Kasumi-1 (cell line): ENCODE measurements at regions not wholly inside any gene's neighbourhood (a gene's known extent, or its start where the extent isn't known, plus 50 kb on each side); places are given as distances from the start of the nearest gene placed in this dataset.
"Not testable (repeated sequence)": the region's sequence is repeated elsewhere in the genome, so short reads cannot be mapped to it uniquely, and the experiment has no call there.

ENCODE experiments used
- DNase-seq, 2 experiments: peaks; one replicate each; lab custom pipeline; 2025; lab: John Stamatoyannopoulos, UW

DNA sequence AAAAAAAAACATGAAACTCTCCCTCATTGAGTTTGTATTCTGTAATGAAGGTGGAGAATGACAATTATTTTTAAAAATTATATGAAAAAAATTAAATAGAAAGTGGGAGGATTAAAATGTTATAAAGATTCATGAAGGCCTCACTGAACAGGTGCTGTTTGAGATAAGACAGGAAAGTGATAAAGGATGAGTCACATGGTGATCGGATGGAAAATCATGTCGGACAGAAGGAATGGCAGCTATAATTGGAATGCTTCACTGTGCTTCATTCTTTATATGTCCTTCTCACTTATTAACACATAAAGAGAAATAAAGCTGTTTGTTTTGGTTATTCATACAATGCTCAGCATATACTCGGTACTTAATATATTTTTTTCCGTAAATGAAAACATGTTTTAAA lies 464.5 kb upstream of the RGMB start:
- no peak for DNase-seq

DNA sequence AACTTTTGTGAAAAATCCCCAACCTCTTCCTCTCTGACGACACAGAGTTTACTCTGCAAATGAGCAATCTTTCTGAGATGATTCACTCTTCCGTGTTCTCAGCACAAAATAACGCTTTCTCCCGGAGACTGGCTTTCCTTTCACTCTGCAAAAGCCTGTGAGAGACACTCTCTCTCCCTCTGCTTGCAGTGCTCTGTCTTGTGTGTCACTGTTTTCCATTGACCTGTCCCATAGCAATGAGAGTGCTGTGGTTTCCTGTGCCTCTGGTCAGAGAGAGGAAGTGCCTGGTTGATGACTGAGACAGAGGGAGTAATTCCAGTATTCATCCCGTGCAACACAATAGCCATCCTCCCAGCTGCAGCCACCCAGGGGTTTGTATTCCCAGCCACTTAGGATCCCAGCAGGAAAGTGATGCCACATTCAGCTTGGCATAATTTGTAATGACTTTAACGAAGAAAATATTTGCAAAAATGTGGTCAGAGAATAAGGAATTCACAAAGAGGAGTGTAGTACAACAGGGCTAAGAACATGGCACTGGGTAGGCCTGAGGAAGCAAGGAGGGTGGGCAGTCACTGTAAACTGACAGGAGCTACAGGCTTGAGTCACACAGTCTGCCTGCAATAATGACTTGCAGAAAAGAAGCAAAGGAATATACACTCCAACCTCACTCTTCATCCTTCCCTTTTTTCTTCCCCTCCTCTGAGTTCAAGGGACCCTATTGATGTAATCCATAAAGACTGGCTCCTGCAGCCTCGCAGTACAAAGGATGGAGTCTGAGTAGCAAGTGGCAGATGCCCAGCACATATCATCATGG lies 463.5 kb upstream of the RGMB start:
- peak; percentile 88 to 90 for DNase-seq

DNA sequence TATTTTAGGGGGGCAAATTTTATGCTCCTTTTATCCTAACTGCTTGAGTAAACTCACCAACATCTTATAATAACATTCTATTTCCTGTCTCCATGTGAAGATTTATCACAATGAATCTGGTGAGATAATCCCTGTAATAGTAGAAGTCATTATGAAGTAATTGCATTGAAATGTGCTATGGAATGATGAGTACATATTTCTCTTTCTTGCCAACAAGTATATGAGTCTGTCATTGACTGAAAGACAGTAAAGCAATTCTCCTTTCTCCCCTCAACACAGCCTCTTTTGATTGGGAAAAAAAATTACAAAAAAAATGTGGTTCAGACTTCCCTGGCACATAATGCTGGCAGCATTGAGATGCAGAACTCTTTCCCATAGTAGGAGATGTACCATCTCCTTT lies 459.2 kb upstream of the RGMB start:
- no peak for DNase-seq

DNA sequence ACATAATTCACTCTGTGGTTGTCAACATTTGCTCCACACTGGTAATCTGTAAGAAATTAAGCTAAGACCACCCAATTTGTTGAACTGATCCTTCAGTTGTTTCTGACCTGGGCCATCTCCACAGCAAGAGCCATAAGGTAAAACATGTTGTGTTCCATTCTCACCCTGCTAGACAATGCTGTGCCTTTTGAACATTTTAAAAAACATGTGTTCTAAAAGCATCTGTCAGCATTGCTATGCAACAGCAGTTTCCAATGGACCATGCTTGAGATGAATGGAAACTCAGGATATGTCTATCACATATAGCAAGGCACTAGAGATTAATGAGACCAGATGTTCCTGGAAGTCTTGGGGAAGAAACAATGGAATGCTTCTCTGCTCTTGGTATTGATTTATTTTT lies 455.1 kb upstream of the RGMB start:
- no peak for DNase-seq

DNA sequence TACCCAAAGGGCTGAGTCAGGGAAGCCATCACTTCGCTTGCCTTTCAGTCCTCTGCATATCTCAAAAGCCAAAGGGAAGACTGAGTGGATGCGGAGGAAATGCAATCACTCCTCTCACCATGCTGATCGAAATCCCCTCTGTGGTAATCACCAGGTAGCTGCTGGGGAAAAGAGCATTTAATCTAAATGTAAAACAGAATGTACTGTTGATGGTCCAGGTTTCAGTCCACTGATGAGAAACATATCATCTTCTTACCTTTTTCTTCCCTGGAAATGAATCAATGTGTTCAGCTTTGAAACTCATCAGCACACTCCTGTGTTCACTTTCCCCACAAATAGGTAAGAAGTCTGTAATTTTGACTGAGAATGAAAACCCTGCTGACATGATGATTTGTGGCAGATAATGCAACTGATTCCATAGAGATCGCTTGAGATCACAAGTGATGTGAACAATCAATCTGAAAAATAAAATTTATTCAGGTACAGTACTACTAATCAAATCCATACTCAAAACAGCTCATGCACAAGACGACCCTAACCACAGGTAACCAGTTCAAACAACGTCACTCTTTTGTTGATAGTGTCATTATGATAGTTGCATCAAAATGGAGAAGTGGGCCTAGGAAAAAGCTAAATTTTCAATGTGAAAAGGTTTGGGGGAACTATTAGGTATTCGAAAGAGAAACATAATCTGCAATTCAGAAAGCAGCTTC lies 454.0 kb upstream of the RGMB start:
- DNase-seq: no peak

DNA sequence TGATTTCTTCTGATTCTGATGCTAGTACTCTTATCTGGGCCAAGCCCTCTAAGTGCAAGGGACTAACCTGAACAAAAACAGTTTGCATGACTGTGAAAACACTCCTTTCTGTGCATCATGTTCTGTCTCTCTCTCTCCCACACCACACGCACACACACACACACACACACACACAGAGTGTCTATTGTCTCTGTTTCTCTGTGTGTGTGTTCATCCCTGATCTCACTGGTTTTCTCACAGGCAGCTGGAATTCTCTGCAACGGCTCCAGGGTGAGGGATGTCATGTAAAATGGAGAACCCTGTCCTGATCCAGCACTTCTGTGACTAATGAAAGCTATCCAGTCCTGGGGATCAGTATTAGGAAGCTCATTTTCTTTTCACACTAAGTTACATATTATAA lies 453.1 kb upstream of the RGMB start:
- no peak for DNase-seq

DNA sequence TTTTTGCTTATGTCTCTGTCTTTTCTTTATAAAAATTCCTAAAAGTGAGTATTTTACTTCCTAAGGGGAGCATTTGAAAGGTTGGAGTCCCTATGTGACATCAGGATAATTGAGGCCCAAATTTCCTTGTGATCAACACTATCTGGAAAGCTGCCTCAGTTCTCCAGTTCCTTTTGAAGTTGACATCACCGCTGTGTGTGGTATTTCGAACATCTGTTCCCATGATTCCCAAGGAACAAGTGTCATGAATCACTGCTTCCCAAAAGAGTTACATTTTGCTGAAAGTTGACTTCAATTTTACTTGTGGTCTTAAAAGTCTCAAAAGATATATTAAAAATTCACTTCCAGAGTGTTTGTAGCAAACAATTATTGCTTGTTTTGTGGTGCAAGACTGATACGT lies 452.1 kb upstream of the RGMB start:
- no peak for DNase-seq

DNA sequence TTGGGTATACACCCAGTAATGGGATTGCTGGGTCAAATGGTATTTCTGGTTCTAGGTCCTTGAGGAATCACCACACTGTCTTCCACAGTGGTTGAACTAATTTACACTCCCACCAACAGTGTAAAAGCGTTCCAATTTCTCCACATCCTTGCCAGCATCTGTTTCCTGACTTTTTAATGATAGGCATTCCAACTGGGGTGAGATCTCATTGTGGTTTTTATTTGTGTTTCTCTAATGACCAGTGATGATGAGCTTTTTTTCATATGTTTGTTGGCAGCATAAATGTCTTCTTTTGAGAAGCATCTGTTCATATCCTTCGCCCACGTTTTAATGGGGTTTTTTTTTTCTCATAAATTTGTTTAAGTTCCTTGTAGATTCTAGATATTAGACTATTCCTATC lies 448.3 kb upstream of the RGMB start:
- DNase-seq: not testable (repeated sequence)

DNA sequence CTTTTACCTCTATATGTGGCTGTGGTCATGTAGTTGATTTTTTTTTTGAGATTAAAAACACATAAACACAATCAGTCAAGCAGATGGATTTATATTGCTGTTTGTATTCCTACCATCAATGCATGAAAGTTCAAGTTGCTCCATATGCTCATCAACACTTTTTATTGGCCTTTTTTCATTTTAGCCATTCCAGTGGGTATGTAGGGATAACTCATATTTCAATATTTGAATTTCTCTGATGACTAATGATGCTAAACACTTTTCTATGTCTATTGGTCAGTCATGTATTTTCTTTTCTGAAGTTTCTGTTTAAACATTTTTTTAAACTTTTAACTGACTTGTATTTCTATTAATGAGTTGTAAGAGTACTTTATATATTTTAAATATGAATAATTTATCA lies 445.4 kb upstream of the RGMB start:
- DNase-seq: no peak

DNA sequence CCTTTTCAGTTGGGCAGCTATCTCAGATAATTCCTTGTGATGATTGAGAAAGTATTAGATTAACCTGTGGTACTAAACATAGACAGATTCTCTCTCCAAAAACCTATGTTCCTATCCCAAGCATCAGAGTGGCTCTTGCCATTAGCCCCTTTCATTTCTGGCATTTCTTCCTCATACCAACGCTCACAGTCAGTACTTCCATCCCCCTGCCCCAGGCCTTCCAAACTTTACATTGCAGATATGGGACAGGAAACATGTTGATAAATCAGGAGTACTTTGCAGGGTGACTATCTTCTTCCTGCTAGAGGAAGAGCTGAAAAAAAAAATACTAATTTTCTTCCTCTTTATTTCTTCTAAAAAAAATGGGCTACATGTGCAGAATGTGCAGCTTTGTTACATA lies 442.6 kb upstream of the RGMB start:
- peak; percentile 3 to 32 for DNase-seq

DNA sequence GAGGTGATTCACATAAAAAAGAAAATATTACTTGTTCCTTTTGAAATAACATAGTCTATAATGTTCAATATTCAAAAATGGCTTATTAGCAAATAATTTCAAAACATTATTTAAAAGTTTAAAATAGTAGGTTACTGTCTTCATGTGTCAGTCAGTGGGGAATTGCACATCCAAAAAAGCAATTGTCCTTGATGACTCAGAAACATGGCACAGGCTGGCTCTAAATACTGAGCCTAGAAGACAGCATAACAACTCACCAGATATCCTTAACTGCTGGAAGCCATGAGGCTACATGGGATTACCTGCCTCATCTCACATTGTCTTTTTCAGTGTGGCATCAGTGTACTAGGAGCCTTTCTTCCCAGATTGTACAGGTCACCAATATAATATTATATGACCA lies 439.5 kb upstream of the RGMB start:
- DNase-seq: no peak

DNA sequence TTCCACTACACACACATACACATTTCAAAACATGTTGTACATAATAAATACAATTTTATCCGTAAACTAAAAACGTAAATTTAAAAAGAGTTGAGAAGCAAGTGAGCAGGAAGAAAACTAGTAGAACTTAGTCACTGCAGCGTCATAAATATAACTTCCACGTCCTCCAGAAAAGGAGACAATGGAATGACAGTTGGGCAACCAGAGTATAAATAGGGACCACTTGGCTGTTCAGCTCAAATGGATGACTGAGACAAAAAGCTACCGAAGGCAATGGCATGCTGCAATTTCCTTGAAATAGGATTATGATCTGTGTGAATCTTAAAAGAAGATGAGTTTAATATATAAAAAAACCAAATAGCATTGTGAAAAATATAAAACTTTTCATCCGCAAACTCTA lies 438.5 kb upstream of the RGMB start:
- DNase-seq: no peak

DNA sequence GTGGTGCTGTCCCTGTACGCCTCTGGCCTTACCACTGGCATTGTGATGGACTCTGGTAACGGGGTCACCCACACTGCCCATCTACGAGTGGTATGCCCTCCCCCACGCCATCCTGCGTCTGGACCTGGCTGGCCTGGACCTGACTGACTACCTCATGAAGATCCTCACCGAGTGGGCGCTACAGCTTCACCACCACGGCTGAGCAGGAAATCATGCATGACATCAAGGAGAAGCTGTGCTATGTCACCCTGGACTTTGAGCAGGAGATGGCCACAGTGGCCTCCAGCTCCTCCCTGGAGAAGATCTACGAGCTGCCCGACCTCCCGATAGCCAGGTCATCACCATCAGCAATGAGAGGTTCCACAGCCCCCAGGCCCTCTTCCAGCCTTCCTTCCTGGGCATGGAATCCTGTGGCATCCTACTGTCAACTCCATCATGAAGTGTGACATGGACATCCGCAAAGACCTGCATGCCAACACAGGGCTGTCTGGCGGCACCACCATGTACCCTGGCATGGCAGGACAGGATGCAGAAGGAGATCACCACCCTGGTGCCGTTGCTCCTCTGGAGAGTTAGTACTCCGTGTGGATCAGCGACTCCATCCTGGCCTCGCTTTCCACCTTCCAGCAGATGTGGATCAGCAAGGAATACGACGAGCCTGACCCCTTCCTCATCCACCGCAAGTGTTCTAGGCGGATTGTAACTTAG lies 434.2 kb upstream of the RGMB start:
- DNase-seq: no peak

DNA sequence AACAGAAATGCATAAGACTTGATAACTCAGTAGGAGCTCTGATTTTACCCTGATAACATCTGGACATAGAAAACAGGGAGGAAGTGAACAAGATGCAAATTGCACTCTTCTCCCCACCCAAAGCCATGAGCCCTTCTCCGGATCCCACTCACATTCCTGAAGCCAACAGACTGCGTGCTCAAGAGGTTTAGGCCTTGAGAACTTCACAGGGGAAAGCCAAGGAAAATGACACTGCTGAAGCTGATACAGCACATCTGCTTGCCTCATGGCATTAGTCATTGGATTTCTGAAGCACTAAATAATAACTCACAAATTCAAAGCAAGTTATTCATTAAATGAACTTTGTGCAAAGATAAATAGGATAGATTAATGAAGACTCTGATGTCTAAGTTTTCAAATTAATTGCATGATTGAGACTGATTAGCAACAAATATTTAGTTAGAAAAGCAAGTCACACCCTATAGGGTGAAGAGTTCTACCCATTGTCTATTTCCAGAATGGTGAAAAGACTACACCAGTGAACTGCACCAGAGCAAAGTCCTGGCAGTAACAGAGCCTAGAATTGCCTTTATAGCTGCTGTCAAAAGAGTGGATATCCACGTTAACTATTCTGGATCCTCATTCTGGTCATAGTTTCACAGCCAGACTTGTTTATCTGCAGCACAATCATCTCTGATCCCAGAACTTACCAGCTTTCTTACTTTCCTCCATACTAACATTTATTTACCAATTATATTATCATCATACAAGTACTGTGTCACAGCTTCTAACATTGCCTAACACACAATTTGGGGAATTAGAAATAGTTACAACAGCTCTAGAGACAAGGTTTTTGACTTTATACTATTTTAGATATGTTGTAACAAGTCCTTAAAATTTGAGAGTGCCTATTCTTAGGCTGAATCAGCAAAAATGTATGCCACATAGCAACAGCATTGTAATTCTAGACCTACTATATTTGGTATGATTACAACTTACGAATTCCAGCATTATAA lies 432.1 kb upstream of the RGMB start:
- DNase-seq: no peak

DNA sequence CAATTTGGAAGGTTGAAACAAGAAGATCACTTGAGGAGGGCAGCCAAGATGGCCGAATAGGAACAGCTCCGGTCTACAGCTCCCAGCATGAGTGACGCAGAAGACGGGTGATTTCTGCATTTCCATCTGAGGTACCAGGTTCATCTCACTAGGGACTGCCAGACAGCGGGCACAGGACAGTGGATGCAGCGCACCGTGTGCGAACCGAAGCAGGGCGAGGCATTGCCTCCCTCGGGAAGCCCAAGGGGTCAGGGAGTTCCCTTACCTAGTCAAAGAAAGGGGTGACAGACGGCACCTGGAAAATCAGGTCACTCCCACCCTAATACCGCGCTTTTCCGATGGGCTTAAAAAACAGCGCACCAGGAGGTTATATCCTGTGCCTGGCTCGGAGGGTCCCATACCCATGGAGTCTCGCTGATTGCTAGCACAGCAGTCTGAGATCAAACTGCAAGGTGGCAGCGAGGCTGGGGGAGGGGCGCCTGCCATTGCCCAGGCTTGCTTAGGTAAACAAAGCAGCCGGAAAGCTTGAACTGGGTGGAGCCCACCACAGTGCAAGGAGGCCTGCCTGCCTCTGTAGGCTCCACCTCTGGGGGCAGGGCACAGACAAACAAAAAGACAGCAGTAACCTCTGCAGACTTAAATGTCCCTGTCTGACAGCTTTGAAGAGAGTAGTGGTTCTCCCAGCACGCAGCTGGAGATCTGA lies 430.4 kb upstream of the RGMB start:
- DNase-seq: not testable (repeated sequence)

DNA sequence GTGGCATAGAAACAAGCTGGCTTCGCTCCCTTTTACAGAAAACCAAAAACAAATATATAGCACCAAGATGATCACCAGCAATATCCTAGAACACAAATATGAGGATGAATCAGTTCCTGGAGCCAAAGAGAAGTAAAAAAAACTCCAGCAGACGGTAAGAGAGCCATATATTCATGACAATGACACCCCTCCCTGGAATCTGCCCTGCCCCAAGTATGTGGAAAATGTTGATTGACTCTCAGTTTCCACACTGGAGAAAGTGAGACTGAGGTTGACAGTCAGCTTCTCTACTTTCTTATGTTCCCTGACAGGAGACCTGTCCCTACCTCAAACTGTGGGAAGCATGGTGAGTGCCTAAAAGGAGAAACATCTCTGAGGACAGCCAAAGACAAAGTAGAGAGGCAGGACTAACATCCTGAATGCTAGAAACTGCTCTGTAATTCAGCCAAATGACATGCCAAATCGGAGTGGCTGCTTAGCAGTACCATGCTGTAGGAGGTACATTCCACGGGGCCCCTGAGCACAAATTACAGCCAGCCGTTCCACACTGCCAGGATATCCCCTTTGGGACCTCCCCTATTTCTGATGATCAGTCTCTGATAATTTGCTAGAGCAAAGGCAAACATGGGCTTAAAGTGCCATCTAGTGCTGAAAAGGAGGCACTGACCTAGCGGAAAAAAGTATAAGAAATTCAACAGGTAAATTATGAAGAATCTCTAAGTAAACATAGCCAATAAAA lies 424.0 kb upstream of the RGMB start:
- DNase-seq: peak; percentile 10 to 16

DNA sequence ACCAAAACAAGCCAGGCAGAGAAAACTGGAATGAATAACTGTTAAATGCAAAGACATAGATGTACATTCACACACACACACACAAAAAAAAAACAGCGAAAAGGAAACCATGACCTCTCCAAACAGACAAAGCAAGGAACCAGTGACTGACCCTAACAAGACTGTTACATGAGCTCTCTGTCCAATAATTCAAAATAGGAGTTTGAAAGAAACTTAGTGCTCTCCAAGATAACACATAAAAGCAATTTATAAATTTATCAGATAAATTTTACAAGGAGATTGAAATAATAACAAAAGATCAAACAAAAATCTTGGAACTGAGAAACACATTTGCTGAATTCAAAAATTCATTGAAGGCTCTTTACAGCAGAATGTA lies 423.5 kb upstream of the RGMB start:
- DNase-seq: no peak

DNA sequence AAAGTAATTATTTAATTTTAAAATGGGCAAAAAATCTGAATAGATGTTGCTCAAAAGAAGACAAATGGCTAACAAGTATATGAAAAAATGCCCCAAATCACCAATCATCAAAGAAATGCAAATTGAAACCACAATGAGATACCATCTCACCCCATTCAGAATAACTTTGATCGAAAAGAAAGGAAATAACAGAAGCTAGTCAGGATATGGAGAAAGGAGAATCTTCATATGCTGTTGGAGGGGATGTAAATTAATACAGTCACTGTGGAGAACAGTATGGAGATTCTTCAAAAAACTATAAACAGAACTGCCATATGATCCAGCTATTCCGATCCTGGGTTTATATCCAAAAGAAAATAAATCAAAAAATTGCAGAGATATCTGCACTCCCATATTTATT lies 418.5 kb upstream of the RGMB start:
- no peak for DNase-seq

DNA sequence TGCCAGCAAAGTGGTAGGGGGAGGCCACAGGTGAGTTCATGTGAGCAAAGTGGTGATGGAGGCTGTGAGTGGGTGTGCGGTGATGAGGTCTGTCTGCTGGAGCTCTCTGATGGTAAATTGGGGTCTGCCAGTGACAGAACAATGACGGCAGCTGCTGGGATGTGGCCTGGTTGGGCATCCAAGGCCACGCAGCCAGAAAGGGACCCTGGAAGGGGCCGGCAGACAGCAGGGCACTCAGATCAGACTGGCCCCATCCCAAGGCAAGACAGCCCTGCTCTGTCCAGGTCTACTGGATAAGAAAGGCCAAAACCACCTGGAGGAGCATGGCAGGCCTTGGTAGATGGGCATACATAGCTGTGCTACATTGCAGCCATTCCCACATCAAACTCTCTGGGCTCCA lies 412.9 kb upstream of the RGMB start:
- DNase-seq: no peak

DNA sequence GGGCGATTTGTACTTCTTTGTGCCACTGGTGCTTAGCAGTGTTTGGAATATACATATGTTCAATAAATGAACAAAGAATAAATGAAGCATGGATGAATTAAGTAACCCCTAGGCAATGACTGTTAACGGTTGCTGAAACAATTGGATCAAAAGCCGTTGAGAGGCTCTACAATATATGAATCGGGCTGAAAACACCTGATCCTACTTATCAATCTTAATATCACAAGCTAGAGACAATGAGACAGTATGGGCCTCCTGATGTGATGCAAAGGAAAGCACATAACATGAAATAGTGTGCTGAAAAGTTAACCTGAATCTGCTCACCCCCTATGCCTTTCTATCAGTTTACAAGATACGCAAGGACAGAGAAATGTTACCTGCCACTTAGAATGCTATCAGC lies 410.3 kb upstream of the RGMB start:
- DNase-seq: no peak

DNA sequence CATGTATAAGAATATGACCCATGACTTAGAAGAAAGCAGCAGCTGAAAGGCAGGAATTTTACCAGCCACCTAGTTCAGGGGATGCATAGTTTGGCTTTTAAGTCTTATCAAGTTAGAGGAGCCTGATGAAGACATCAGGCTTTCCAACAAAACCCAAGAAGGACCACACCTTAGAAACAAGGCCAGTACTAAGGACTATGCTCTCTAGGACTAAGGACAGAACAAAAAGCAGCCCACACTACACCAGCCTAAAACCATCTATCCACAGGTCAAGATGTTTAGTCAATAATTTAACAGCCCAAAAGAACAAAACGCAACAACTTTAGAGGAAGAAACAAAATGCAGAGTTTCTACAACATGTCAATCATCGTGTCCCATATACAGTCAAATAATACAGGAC lies 408.9 kb upstream of the RGMB start:
- no peak for DNase-seq
